Middle frontal gyrus (tissue), 1 donor: ENCODE measurements at regions not wholly inside any gene's neighbourhood (a gene's known extent, or its start where the extent isn't known, plus 50 kb on each side); places are given as distances from the start of the nearest gene placed in this dataset.
"Not testable (repeated sequence)": the region's sequence is repeated elsewhere in the genome, so short reads cannot be mapped to it uniquely, and the experiment has no call there.

ENCODE experiments used
- DNase-seq: peaks from one replicate; pipeline ENCODE4 v3.0.0-alpha.2; 2015; ENCODE audit warnings: low spot score; ENCODE audit errors: extremely low spot score

DNA sequence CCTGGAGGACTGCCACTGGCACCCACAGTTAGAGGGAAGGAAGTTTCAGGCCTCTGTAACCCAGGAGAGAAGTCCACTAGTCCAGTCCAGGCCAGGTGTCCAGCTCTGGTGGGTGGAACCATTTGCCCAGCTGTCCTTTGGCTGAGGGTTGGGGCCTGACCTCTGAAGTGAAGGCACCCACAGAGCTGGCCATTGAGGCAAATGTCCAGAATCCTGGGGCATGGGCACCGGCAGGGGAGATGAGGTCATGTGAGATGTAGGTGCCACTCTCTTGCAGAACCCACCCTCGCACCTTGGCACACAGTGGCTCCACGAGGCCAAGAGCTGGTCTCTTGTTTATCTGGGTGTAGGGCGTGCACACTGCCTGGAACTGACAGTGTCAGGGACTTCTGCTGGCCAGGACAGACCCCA lies 162.8 kb downstream of the SMAD6 start:
- DNase-seq, result no peak

- DNase-seq, result no peak
Observed at GRCh38 chr15:66865622-66866611, 163.9 kb downstream of the SMAD6 start.

- no peak for DNase-seq
Observed at GRCh38 chr15:66866656-66867055, 164.6 kb downstream of the SMAD6 start.

DNA sequence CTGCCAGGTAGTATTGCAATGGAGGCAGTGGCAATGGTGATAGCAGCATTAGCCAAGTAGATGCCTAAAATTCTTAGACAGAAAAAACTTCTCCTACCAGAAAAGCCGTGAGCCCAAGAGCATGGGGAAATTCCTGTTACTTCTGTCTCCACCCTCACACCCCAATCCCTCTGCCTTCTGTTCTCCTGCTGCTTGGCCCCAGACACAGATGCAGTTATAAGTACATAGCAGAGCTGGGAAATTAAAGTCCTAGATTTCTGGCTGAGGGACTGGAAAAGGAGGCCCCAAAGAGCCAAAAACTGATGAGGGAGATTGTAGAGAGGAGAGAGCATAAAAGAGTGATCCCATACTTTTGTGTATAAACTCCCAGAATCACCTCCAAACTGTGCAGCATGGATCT lies 166.9 kb downstream of the SMAD6 start:
- no peak for DNase-seq

DNA sequence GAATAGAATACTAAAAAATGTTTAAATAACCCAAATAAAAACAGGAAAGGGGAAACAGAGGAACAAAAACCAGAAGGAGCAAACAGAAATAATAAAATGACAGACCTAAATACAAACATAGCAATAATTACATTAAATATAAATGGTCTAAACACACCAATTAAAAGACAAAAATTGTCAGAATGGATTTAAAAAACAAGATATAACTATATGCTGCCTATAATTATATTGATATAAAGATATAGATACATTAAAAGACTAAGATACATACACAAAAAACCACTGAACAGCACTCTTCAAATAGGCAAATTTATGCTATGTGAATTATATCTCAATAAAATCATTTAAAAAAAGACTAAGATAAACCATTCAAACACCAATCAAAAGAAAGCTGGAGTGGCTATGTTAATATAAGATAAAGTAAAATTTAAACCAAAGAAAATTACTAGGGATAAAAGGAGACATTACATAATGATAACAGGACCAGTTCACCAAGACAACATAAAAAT lies 168.9 kb downstream of the SMAD6 start:
- no peak for DNase-seq

GRCh38 chr15:66872405-66872804 lies 170.4 kb downstream of the SMAD6 start:
- DNase-seq, result no peak

DNA sequence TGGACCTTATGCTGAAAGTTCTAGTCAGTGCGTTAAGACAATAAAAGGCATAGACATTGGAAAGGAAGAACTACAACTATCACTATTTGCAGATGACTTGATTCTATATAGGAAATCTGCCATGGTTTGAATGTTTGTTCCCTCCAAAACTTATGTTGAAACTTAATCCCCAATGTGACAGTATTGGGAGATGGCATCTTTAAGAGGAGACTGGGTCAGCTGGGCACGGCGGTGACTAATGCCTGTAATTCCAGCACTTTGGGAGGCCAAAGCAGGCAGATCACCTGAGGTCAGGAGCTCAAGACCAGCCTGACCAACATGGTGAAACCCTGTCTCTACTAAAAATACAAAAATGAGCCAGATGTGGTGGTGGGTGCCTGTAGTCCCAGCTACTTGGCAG lies 171.3 kb downstream of the SMAD6 start:
- not testable (repeated sequence) for DNase-seq

DNA sequence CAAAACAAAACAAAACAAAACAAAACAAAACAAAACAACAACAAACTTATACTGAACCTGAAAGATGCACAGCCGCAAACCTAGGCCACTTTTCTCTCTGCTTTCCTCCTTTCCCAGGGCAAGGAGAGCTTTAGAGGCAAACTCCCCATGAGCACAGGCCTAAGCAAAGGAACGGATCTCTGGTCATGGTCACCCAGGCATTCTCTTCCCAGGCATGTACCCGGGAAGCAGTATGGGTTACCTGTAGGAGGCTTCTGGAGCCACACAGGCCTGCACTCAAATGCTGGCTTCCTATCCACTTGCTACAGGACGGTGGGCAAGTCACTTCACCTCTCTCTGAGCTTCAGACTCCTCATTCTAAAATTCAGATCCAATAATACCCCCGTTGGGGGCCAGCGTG lies 171.8 kb downstream of the SMAD6 start:
- DNase-seq, result no peak

DNA sequence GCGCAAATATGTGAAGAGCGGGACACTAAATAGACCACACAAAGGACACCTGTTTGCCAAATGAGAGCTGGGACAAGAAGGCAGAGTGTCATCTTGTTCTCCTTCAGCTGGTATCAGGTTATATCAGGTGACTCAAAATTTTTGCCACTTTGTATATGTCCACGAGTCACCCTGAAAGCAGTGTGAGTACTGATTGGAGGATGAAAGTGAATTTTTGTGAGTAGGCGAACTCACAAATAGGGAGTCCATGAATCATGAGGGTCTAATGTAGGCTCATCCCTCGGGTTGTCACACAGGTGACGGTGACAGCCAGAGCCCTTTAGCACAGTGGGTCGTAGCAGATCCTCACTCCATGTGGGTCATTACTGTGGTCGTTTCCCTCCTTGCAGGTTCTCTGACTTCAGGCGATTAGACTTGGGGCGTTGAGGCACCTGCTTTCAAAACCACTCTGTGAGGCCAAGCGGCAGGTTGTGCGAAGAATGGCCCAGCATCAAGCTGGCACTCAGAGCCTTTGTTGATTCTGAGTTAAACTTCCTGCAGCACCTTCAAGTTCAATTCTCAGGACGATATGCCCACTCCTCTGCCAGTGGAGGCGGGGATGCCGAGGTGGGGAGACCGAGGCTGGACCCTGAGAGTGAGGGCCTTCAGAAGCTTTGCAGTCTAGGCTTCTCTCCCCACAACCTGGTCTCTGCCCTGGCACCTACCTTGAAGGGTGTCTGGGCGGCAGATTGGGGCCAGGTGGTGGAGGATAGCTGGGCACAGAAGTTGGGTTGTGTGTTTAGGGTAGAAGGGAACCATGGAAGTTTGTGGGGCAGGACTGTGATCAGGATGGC lies 173.8 kb downstream of the SMAD6 start:
- no peak for DNase-seq

GRCh38 chr15:66876421-66876730 lies 174.3 kb downstream of the SMAD6 start:
- no peak for DNase-seq

DNA sequence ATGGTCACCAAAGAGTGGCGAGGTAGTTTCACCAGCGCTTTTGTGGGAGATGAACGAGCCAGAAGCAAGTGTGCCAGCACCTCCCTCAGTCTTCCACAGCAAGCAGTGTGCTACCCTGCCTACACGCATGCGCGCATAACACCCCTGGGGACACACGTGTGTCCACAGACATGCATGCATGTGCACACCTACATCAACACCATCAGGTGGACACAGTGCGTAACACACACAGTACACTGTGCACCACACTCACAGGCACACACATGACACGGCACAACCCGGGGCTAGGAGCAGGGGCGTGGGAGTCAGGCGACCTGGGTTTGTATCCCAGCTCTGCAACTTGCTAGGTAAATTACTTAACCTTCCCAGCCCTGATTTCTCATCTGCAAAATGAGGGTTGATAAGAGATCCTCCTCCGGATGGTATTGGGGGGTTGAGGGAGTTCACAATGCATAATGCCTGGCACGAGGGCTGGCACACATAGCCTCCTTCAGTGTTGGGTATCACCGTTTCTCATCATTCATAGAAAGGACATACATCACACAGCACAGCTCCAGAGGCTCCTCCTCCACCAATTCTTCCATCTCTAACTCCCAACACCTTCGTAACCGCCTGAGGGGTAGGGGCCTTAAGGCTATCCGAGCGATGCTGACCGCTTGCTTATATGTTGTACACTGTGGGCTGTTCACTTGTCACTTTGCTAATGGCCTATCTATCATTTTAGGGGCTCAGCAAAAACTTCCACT lies 174.9 kb downstream of the SMAD6 start:
- no peak for DNase-seq

- DNase-seq, result no peak
Observed at GRCh38 chr15:66877477-66878271, 175.6 kb downstream of the SMAD6 start.

- no peak for DNase-seq
Observed at GRCh38 chr15:66878761-66879160, 176.7 kb downstream of the SMAD6 start.

- no peak for DNase-seq
Observed at GRCh38 chr15:66879531-66880368, 177.7 kb downstream of the SMAD6 start.

GRCh38 chr15:66880380-66881155 lies 178.5 kb downstream of the SMAD6 start:
- no peak for DNase-seq

DNA sequence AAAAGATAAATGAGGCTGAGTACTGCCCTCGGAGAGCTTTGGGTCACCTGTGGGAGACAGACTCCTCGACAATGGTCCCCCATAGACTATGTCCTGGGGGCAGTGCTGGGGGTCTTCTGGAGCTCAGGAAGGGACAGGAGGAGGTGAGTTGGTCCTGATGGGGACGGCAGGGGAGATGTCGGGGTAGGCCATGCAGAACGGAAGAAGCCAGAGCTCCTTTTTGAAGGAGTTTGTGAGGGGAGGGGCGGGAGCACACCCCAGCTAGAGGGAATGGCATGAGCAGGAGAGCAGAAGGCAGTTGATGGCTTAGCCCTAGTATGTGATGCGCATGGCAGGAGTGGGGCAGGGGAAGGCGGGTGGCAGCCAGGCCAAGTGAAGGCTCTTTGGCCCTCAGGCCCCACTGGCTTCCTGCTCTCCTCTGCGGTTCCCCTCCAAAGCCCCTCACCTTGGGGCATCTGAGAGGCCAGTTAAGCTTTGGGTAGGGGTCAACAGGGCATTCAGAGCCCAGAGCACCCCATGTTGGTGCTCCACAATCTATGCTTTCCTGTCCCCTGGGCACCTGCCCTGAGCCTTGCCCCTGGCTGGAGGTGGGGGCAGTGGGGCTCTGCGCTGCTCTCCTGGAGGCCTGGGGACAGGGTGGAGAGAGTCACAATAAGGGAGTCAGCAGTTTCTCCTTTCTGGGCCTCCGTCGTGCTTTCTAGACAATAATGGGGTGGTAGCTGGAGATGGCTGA lies 179.3 kb downstream of the SMAD6 start:
- no peak for DNase-seq

GRCh38 chr15:66882251-66883020 lies 180.4 kb downstream of the SMAD6 start:
- no peak for DNase-seq
